ENCODE measurements at regions not wholly inside any gene's neighbourhood (a gene's known extent, or its start where the extent isn't known, plus 50 kb on each side); places are given as distances from the start of the nearest gene placed in this dataset.

GRCh38 chr17:34163123-34163522, 92.0 kb upstream of the CCL2 start:
- no peak overlapping the region for H3K9ac ChIP-seq (ENCODE audit: insufficient read depth, low read length, poor library complexity, severe bottlenecking)
- peaks cover 2 to 12% (median 9%) of the 10 kb centered on the region in 7 donors for H3K9me3 Mint-ChIP-seq
- no peak for TF ChIP-seq CTCF (IDR thresholded peaks at IDR 0.05)
- H3K27ac Mint-ChIP-seq, result no peak overlapping the region
- no peaks in the 10 kb centered on the region for H3K79me2 ChIP-seq (ENCODE audit: insufficient read depth, low read length)
- peaks cover under 1 to 11% of the 10 kb centered on the region in 2 donors for H3K9me3 ChIP-seq (replicated peaks in 1 of 2; ENCODE audit: control insufficient read depth in 1 of 2, insufficient read depth in 1 of 2, low read length in 2 of 2)
- H3K36me3 ChIP-seq (replicated peaks in 1 of 2; ENCODE audit: control insufficient read depth in 1 of 2, insufficient read depth in 2 of 2, low read length in 2 of 2), result no peaks in the 10 kb centered on the region
- H3K4me2 ChIP-seq (replicated peaks; ENCODE audit: extremely low read depth, low read length, poor library complexity, severe bottlenecking), result no peak overlapping the region
- no peak overlapping the region for H3K27ac ChIP-seq (ENCODE audit: low read depth in 1 of 2, low read length in 2 of 2)
- intact Hi-C loops (cut with micrococcal nuclease), result loop anchor here (10.0 kb wide), 2 partner anchors 378 to 388 kb away; no protein-coding TSS in a partner anchor
- no peak overlapping the region for H3K4me3 ChIP-seq (replicated peaks in 1 of 3; ENCODE audit: low read depth in 2 of 3, low read length in 3 of 3)
- no peaks in the 10 kb centered on the region for H3K4me1 ChIP-seq (ENCODE audit: control insufficient read depth in 1 of 2, insufficient read depth in 2 of 2, low read length in 2 of 2)
- H3K4me1 Mint-ChIP-seq, result peaks cover 16% of the 10 kb centered on the region
- H4K20me1 ChIP-seq (ENCODE audit: insufficient read depth, low read length), result no peaks in the 10 kb centered on the region
- H3K36me3 Mint-ChIP-seq, result no peaks in the 10 kb centered on the region
- peaks cover 13 to 18% of the 10 kb centered on the region in 2 donors for H3K27me3 ChIP-seq (ENCODE audit: control insufficient read depth in 2 of 2, insufficient read depth in 2 of 2, low read length in 2 of 2)
- no peak overlapping the region for H2AFZ ChIP-seq (ENCODE audit: insufficient read depth, low read depth, low read length, poor library complexity, severe bottlenecking)
- DNase-seq, result no peak
- H3K4me3 Mint-ChIP-seq, result no peak overlapping the region
- peaks cover 14 to 26% (median 20%) of the 10 kb centered on the region in 3 donors for H3K27me3 Mint-ChIP-seq (ENCODE audit: low read depth in 3 of 3)
- WGBS (ENCODE audit: insufficient coverage), result no CpG with 5 or more reads among the region's 5 CpGs

GRCh38 chr17:34163646-34164045, 91.4 kb upstream of the CCL2 start:
- peak in 1 of 3 donors; percentile 21 for DNase-seq
- Mint-ChIP-seq H3K4me3 (no peak overlapping the region), H3K4me1 (peaks cover 16% of the 10 kb centered on the region), H3K36me3 (no peaks in the 10 kb centered on the region), H3K27me3 (ENCODE audit: low read depth in 3 of 3) (peaks cover 10 to 21% (median 17%) of the 10 kb centered on the region in 3 donors), H3K9me3 (peaks cover 2 to 9% (median 5%) of the 10 kb centered on the region in 7 donors), H3K27ac (no peak overlapping the region)
- Histone ChIP-seq H3K79me2 (ENCODE audit: insufficient read depth, low read length) (no peaks in the 10 kb centered on the region), H3K4me2 (replicated peaks; ENCODE audit: extremely low read depth, low read length, poor library complexity, severe bottlenecking) (no peak overlapping the region), H3K27me3 (ENCODE audit: control insufficient read depth in 2 of 2, insufficient read depth in 2 of 2, low read length in 2 of 2) (peaks cover 8 to 13% of the 10 kb centered on the region in 2 donors), H3K36me3 (replicated peaks in 1 of 2; ENCODE audit: control insufficient read depth in 1 of 2, insufficient read depth in 2 of 2, low read length in 2 of 2) (no peaks in the 10 kb centered on the region), H2AFZ (ENCODE audit: insufficient read depth, low read depth, low read length, poor library complexity, severe bottlenecking) (no peak overlapping the region), H3K9ac (ENCODE audit: insufficient read depth, low read length, poor library complexity, severe bottlenecking) (no peak overlapping the region), H3K27ac (ENCODE audit: low read depth in 1 of 2, low read length in 2 of 2) (no peak overlapping the region), H3K4me3 (replicated peaks in 1 of 3; ENCODE audit: low read depth in 2 of 3, low read length in 3 of 3) (no peak overlapping the region), H3K9me3 (replicated peaks in 1 of 2; ENCODE audit: control insufficient read depth in 1 of 2, insufficient read depth in 1 of 2, low read length in 2 of 2) (peaks cover 0 to 6% of the 10 kb centered on the region in 2 donors), H3K4me1 (ENCODE audit: control insufficient read depth in 1 of 2, insufficient read depth in 2 of 2, low read length in 2 of 2) (no peaks in the 10 kb centered on the region), H4K20me1 (ENCODE audit: insufficient read depth, low read length) (no peaks in the 10 kb centered on the region)
- peak; percentile 47 for TF ChIP-seq CTCF (IDR thresholded peaks at IDR 0.05)
- intact Hi-C loops (cut with micrococcal nuclease), result loop anchor here (10.0 kb wide), 2 partner anchors 379 to 389 kb away; no protein-coding TSS in a partner anchor
- WGBS (ENCODE audit: insufficient coverage), result 0% methylated on average over 1 of the region's 6 CpGs

Data from CD14-positive monocyte (primary cell).